Gastroesophageal sphincter (tissue), 4 donors: ENCODE measurements at regions not wholly inside any gene's neighbourhood (a gene's known extent, or its start where the extent isn't known, plus 50 kb on each side); places are given as distances from the start of the nearest gene placed in this dataset.

ENCODE experiments used
- ATAC-seq: fragments of 150-250 bp; one replicate; pipeline ENCODE4 v1.9.1; 2016; ENCODE audit warnings: mild to moderate bottlenecking, moderate library complexity
- H3K27ac ChIP-seq, 4 donors: fragments of 200-600 bp; sonication (generic) in 3 of 4; 1 replicate in 3 of 4; 2 replicates in 1 of 4; pipeline ENCODE4 v1.5.1; 2016 to 2019
- H3K27me3 ChIP-seq: fragments of 200-600 bp; sonication (generic); one replicate; pipeline ENCODE4 v1.5.1; 2019
- H3K36me3 ChIP-seq, 2 donors: fragments of 200-600 bp; sonication (generic); one replicate each; pipeline ENCODE4 v1.5.1; 2019; ENCODE audit warnings: control low read depth in 1 of 2
- H3K4me1 ChIP-seq, 3 donors: fragments of 200-600 bp; sonication (generic); 1 replicate in 2 of 3; 2 replicates in 1 of 3; pipeline ENCODE4 v1.5.1; 2016 to 2019; ENCODE audit warnings: control low read depth in 2 of 3
- H3K4me3 ChIP-seq, 2 donors: fragments of 200-600 bp; sonication (generic); one replicate each; pipeline ENCODE4 v1.5.1; 2019; ENCODE audit warnings: mild to moderate bottlenecking in 1 of 2, moderate library complexity in 1 of 2
- H3K9me3 ChIP-seq, 3 donors: fragments of 200-600 bp; sonication (generic); one replicate each; pipeline ENCODE4 v1.5.1; 2017 to 2019; ENCODE audit warnings: control low read depth in 2 of 3
- CTCF ChIP-seq, 4 experiments: fragments of 200-600 bp in 2 of 4; fragments of 450-650 bp in 2 of 4; sonication (generic) in 1 of 4; IDR thresholded peaks; one replicate each; pipeline ENCODE4 v1.5.1; 2017 to 2019; ENCODE audit warnings: antibody characterized with exemption in 4 of 4, mild to moderate bottlenecking in 2 of 4, moderate library complexity in 2 of 4
- EP300 ChIP-seq: sonication (generic); formaldehyde crosslinking; IDR thresholded peaks from one replicate; pipeline ENCODE4 v1.6.1; 2017; ENCODE audit warnings: antibody characterized with exemption, mild to moderate bottlenecking
- POLR2A ChIP-seq, 2 donors: fragments of 450-650 bp; IDR thresholded peaks; one replicate each; pipeline ENCODE4 v1.6.1; 2017; ENCODE audit warnings: antibody characterized with exemption in 2 of 2, mild to moderate bottlenecking in 2 of 2, moderate library complexity in 1 of 2
- POLR2AphosphoS5 ChIP-seq: sonication (generic); formaldehyde crosslinking; IDR thresholded peaks from one replicate; pipeline ENCODE4 v1.6.1; 2017; ENCODE audit warnings: antibody characterized with exemption
- WGBS, 2 donors: methylation state at CpG; one replicate each; pipeline ENCODE4 v1.1.5; 2018; ENCODE audit warnings: low coverage in 1 of 2; 5-methylcytosine and 5-hydroxymethylcytosine counted together

- Histone ChIP-seq H3K4me1 (no peaks in the 10 kb centered on the region), H3K4me3 (no peak overlapping the region), H3K36me3 (no peaks in the 10 kb centered on the region), H3K9me3 (no peaks in the 10 kb centered on the region), H3K27me3 (no peaks in the 10 kb centered on the region), H3K27ac (no peak overlapping the region)
- TF ChIP-seq EP300 (no peak), POLR2AphosphoS5 (no peak), POLR2A (IDR thresholded peaks at IDR 0.05) (no peak), CTCF (IDR thresholded peaks at IDR 0.05) (no peak)
- no peak for ATAC-seq
- 60 to 93% methylated on average over 2 to 3 of the region's 3 CpGs for WGBS, 2 donors
Observed at GRCh38 chrX:117843749-117844148, 272.9 kb downstream of the KLHL13 start.

- Histone ChIP-seq H3K36me3 (no peaks in the 10 kb centered on the region), H3K27me3 (no peaks in the 10 kb centered on the region), H3K27ac (no peak overlapping the region), H3K9me3 (no peaks in the 10 kb centered on the region), H3K4me3 (no peak overlapping the region), H3K4me1 (no peaks in the 10 kb centered on the region)
- 63% methylated on average over 3 of the region's 3 CpGs; no CpG with 5 or more reads in 1 of the 2 donors for WGBS, 2 donors
- TF ChIP-seq POLR2AphosphoS5 = no peak
- no peak for TF ChIP-seq EP300
- TF ChIP-seq POLR2A (IDR thresholded peaks at IDR 0.05) = no peak
- no peak for TF ChIP-seq CTCF (IDR thresholded peaks at IDR 0.05)
- ATAC-seq = no peak
Observed at GRCh38 chrX:117840645-117841044, 276.0 kb downstream of the KLHL13 start.

DNA sequence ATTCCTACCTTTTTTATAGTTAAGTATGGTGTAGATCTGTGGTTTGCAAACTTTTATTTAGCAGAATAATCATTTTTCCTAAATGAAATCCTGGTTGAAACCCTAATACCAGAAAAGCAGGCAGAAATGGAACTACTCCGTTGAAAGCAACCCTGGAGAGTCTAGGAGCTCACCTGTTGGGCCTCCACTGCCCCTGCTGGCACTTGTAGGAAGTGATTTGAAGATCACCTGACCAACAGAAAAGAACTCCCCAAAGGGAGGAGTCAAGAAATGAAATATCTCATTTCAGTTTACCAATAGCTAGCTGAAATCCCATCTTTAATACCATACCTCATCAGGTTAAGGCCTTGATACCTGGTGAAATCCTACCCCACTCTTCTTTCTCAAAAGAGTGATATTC lies 277.1 kb downstream of the KLHL13 start:
- H3K36me3 ChIP-seq = no peaks in the 10 kb centered on the region
- no peak overlapping the region for H3K4me3 ChIP-seq
- no CpG with 5 or more reads among the region's 1 CpG for WGBS, 2 donors
- no peak overlapping the region for H3K27ac ChIP-seq
- H3K9me3 ChIP-seq = no peaks in the 10 kb centered on the region
- TF ChIP-seq EP300 = no peak
- TF ChIP-seq POLR2AphosphoS5 = no peak
- no peak for TF ChIP-seq CTCF (IDR thresholded peaks at IDR 0.05)
- TF ChIP-seq POLR2A (IDR thresholded peaks at IDR 0.05) = no peak
- no peak for ATAC-seq
- no peaks in the 10 kb centered on the region for H3K4me1 ChIP-seq
- no peaks in the 10 kb centered on the region for H3K27me3 ChIP-seq

GRCh38 chrX:117838581-117839331 lies 277.9 kb downstream of the KLHL13 start:
- H3K4me3 ChIP-seq = no peak overlapping the region
- no peaks in the 10 kb centered on the region for H3K36me3 ChIP-seq
- no peak overlapping the region for H3K27ac ChIP-seq
- ATAC-seq = no peak
- H3K4me1 ChIP-seq = no peaks in the 10 kb centered on the region
- TF ChIP-seq POLR2A (IDR thresholded peaks at IDR 0.05) (no peak), EP300 (no peak), CTCF (IDR thresholded peaks at IDR 0.05) (no peak), POLR2AphosphoS5 (no peak)
- H3K9me3 ChIP-seq = no peaks in the 10 kb centered on the region
- H3K27me3 ChIP-seq = no peaks in the 10 kb centered on the region
- WGBS, 2 donors = 20 to 92% methylated on average over 1 to 2 of the region's 3 CpGs

DNA sequence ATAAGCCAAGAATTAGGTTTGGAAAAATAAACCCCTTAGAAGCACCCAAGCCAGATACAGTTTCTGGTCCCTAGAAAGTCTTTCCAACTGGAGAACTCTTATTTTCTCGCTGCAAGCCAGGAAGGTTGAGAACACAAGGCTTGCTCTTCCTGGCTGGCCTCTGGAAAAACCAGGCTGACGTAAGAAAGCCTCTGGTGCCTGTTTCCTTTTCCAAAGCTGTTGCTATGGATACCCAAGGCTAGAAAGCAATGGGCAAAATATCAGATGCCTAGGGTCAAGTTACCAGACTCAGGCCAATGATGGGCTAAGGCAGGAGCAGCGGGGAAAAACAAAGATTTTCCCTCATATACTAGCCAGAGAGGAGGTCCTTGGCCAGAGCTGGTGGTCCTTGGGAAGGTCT lies 281.6 kb downstream of the KLHL13 start:
- Histone ChIP-seq H3K4me1 (no peaks in the 10 kb centered on the region), H3K27ac (no peak overlapping the region), H3K27me3 (no peaks in the 10 kb centered on the region), H3K9me3 (no peaks in the 10 kb centered on the region), H3K4me3 (no peak overlapping the region), H3K36me3 (no peaks in the 10 kb centered on the region)
- TF ChIP-seq POLR2A (IDR thresholded peaks at IDR 0.05) (no peak), EP300 (no peak), POLR2AphosphoS5 (no peak), CTCF (IDR thresholded peaks at IDR 0.05) (no peak)
- ATAC-seq = no peak
- 40 to 58% methylated on average over 2 of the region's 3 CpGs for WGBS, 2 donors
